Erythroblast (primary cell): ENCODE measurements at regions not wholly inside any gene's neighbourhood (a gene's known extent, or its start where the extent isn't known, plus 50 kb on each side); places are given as distances from the start of the nearest gene placed in this dataset.
"Not testable (repeated sequence)": the region's sequence is repeated elsewhere in the genome, so short reads cannot be mapped to it uniquely, and the experiment has no call there.

Experiments
- DNase-seq, 2 experiments: peaks; one replicate each; lab custom pipeline; 2025; lab: John Stamatoyannopoulos, UW
- GATA1 ChIP-seq: IDR thresholded peaks from 2 replicates; pipeline ENCODE4 v1.6.1; 2011; ENCODE audit warnings: low read depth, mild to moderate bottlenecking, control low read depth, low read length, moderate library complexity
- POLR2A ChIP-seq: IDR thresholded peaks from 2 replicates; pipeline ENCODE4 v1.6.1; 2011; ENCODE audit warnings: mild to moderate bottlenecking, low read length

GRCh38 chr6:154932515-154933027, 62.5 kb upstream of the TIAM2 start:
- TF ChIP-seq GATA1 (no peak), POLR2A (no peak)
- DNase-seq: no peak

GRCh38 chr6:154933181-154933827, 61.8 kb upstream of the TIAM2 start:
- TF ChIP-seq GATA1: no peak
- TF ChIP-seq POLR2A: no peak
- no peak for DNase-seq

GRCh38 chr6:154937306-154938220, 57.6 kb upstream of the TIAM2 start:
- no peak for TF ChIP-seq GATA1
- TF ChIP-seq POLR2A: no peak
- no peak for DNase-seq

GRCh38 chr6:154938221-154938580, 56.9 kb upstream of the TIAM2 start:
- TF ChIP-seq POLR2A: no peak
- TF ChIP-seq GATA1: no peak
- no peak for DNase-seq

GRCh38 chr6:154938727-154939285, 56.3 kb upstream of the TIAM2 start:
- not testable (repeated sequence) for DNase-seq

- no peak for DNase-seq
- TF ChIP-seq POLR2A (no peak), GATA1 (no peak)
Measured at GRCh38 chr6:154942770-154943169, 52.3 kb upstream of the TIAM2 start.

GRCh38 chr6:154945271-154945890, 49.7 kb upstream of the TIAM2 start:
- DNase-seq: no peak
- no peak for TF ChIP-seq GATA1
- no peak for TF ChIP-seq POLR2A
